C4-2B (cell line): ENCODE measurements at regions not wholly inside any gene's neighbourhood (a gene's known extent, or its start where the extent isn't known, plus 50 kb on each side); places are given as distances from the start of the nearest gene placed in this dataset.
"Not testable (repeated sequence)": the region's sequence is repeated elsewhere in the genome, so short reads cannot be mapped to it uniquely, and the experiment has no call there.

Experiments used
- H3K27ac ChIP-seq: fragments of 450-650 bp; 2 replicates; pipeline ENCODE4 v1.5.1; 2017
- CTCF ChIP-seq: fragments of 450-650 bp; conservative IDR thresholded peaks from 2 replicates; pipeline ENCODE4 v1.5.1; 2017; ENCODE audit warnings: mild to moderate bottlenecking
- ZFX ChIP-seq: fragments of 450-650 bp; IDR thresholded peaks from 2 replicates; pipeline ENCODE4 v1.6.1; 2017

DNA sequence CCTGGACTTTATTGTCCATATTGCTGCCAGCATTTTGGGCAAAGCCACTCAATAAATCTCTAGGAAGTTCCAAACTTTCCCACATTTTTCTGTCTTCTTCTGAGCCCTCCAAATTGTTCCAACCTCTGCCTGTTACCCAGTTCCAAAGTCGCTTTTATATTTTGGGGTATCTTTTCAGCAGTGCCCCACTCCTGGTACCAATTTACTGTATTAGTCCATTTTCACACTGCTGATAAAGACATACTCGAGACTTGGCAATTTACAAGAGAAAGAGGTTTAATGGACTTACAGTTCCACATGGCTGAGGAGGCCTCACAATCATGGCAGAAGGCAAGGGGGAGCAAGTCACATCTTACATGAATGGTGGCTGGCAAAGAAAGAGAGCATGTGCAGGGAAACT, 53.4 kb downstream of the AHSP start:
- not testable (repeated sequence) for H3K27ac ChIP-seq

DNA sequence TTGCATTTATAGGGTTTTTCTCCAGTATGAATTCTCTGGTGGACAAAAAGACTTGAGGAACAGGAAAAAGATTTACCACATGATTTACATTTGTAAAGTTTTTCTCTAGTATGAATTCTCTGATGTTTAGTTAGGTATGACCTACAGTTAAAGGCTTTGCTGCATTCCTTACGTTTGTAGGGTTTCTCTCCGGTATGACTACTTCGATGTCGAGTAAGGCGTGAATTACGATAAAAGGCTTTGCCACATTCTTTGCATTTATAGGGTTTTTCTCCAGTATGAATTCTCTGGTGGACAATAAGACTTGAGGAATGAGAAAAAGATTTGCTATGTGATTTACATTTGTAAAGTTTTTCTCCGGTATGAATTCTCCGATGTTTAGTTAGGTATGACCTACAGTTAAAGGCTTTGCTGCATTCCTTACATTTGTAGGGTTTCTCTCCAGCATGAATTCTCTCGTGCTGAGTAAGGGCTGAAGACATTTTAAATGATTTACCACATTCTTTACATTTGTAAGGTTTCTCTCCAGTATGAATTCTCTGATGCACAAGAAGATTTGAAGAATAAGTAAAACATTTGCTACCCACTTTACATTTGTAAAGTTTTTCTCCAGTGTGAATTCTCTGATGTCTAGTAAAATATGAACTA, 74.2 kb downstream of the AHSP start:
- not testable (repeated sequence) for H3K27ac ChIP-seq

- no peak overlapping the region for H3K27ac ChIP-seq
- TF ChIP-seq ZFX (no peak), CTCF (no peak)
Measured at GRCh38 chr16:31618130-31618529, 90.4 kb downstream of the AHSP start.

DNA sequence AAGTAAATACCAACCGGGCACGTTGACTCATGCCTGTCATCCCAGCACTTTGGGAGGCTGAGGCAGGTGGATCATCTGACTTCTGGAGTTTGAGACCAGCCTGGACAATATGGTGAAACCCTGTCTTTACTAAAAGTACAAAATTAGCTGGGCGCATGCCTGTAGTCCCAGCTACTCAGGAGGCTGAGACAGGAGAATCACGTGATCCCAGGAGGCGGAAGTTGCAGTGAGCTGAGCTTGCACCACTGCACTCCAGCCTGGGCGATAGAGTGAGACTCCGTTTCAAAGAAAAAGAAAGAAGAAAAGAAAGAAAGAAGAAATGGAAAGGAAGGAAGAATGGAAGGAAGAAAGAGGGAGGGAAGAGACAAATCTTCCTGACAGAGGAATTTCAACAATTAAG, 108.7 kb downstream of the AHSP start:
- H3K27ac ChIP-seq = no peak overlapping the region
- TF ChIP-seq CTCF = no peak
- TF ChIP-seq ZFX = no peak

DNA sequence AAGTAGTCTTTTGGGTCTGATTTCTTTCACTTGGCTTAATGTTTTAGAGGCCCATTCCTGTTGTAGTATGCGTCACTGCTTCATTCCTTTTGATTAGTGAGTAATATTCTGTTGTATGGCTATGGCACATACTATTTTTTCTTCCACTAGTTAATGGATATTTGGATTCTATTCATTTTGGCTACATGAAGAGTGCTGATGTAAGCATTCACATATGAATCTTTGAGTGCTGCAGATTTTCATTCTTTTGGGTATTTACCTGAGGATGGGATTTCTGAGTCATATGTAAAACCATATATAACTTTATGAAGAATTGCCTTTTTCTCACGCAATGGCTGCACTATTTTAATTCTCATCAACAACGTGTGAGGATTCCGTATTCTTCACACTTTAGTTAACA, 113.6 kb downstream of the AHSP start:
- no peak overlapping the region for H3K27ac ChIP-seq
- no peak for TF ChIP-seq CTCF
- no peak for TF ChIP-seq ZFX

DNA sequence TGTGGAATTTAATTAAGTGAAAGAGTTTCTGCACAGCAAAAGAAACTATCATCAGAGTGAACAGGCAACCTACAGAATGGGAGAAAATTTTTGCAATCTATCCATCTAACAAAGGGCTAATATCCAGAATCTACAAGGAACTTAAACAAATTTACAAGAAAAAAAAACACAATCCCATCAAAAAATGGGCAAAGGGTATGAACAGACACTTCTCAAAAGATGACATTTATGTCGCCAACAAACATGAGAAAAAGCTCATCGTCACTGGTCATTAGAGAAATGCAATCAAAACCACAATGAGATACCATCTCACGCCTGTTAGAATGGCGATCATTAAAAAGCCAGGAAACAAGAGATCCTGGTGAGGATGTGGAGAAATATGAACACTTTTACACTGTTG, 128.0 kb downstream of the AHSP start:
- not testable (repeated sequence) for H3K27ac ChIP-seq

DNA sequence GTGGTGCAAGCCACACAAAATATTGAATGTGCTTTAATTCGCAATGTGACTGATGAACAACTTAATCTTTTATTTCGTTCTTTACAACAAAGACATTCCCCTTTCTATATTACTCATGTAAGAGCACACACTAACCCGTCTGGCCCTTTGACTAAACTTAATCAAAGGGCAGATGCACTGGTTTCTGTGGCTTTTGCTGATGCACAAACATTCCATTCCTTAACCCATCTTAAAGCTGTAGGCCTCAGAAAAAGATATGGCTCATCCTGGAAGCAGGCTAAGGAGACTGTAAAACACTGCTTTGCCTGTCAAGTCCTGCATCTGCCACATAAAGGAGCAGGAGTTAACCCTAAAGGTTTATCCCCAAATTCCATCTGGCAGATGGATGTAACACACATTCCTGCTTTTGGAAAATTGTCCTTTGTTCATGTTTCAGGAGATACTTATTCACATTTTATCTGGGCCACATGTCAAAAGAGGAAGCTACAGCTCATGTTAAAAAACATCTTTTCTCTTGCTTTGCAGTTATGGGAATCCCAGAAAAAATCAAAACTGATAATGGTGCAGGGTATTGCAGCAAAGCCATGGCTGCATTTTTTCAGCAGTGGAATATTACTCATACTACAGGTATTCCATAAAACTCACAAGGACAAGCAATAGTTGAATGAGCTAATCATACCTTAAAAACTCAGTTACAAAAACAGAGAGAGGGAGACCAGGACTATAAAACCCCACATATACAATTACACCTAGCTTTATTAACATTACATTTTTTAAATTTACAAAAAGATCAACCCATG, 137.2 kb downstream of the AHSP start:
- H3K27ac ChIP-seq = no peak overlapping the region
- TF ChIP-seq ZFX (no peak), CTCF (no peak)

DNA sequence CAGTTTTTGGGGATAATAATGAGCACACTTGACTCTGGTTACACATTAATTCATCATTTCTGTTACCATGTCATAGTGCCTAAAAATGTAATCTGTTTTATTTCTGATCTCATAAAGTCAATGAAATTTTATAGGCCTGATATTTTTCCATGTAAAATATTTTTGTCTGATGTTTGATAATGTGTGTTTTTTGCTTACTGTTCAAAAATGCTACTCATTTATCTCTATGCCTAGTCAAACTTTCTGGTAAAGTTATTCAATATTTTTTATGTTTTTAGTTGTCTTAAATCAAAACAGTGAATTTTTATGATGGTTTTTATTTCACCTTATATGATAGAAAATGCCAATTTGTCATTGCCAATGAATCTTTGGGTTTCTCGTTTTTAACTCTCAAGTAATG, 147.0 kb downstream of the AHSP start:
- no peak for TF ChIP-seq ZFX
- no peak for TF ChIP-seq CTCF
- H3K27ac ChIP-seq = no peak overlapping the region

DNA sequence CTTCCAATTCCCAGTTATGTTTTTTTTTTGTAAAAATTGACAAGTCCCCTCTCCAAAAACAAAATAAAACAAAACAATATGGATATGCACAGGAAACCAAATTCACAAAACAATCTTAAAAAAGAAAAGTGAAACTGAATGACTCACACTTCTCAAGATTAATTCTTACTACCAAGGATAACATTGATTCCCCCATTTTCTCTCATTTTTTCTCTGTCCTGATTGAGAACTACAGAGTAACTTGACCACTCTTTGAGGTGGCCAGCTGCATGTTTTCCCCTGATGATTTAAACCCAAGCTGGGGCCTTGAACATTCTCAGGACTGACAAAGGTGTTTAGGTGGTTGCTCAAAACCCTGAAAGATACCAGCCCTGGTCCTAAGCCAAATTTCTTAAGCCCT, 149.0 kb downstream of the AHSP start:
- H3K27ac ChIP-seq = no peak overlapping the region
- TF ChIP-seq CTCF (no peak), ZFX (no peak)
